Inflammatory macrophage (primary cell): ENCODE measurements at regions not wholly inside any gene's neighbourhood (a gene's known extent, or its start where the extent isn't known, plus 50 kb on each side); places are given as distances from the start of the nearest gene placed in this dataset.

Source experiments
- DNase-seq, 2 donors: peaks; one replicate each; pipeline ENCODE4 v3.0.0-alpha.2; 2020 to 2022

DNA sequence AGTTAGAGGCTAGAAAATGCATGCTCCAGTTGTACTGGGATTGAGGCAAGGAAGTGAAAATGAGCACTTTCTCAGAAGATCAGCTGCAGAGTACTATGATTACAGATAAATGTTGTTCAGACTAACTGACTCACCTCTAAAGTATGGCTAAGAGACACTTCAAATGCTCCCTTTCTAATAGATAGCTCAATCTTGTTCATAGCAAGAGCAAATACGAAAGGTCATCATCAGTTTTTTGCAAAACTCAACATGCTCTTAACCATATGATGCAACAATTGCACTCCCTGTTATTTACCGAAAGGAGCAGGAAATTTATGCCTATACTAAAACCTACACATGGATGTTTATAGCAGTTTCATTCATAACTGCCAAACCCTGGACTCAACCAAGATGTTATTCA lies 838.4 kb upstream of the INTU start:
- DNase-seq = no peak

DNA sequence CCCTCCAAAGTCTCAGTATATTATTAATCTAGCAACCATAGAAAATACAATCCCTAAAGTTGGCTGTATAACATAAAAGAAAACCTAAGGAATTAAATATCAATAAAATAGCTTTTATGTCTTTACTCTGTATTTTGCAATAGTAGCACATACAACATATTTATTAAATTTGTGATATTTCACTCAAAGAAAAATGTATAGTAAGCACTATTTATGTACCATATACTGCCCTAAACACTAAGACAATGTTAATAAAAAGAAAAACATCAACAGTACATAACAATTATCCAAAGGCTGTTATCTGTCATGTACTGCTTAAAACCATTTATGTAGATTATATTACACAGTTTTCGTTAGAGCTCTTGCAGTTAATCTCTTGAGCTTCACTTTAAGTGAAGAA lies 834.5 kb upstream of the INTU start:
- no peak for DNase-seq

- DNase-seq = no peak
These were observed 833.3 kb upstream of the INTU start for GRCh38 chr4:126799416-126799815.

- DNase-seq = no peak
These were observed 832.7 kb upstream of the INTU start for GRCh38 chr4:126799971-126800574.

DNA sequence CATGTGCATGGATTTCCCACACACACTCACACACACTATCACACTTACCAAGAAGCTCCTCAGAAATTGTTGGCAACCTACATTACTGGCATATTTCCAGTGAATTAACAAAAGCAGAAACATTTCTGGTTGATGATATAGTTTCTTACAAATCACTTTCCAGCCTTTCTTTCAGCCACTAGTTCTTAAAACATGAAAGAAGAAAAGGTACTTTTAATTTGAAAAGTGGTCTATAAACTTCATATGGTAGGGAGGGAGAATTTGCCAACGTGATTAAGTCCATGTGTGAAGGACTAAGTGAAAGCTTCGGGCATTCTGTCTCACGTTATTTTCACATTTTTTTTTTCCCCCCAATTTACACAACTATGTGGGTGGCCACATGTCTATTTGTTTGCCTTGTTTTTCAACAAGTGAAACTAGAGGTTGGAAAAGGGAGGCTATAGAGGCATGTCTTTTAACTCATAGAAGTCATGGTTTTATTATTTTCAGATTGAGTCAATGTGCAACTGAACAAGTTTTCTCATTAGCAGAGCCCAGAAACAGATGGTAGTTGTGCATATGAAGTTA lies 832.1 kb upstream of the INTU start:
- no peak for DNase-seq

GRCh38 chr4:126807132-126807531 lies 825.6 kb upstream of the INTU start:
- DNase-seq = no peak

DNA sequence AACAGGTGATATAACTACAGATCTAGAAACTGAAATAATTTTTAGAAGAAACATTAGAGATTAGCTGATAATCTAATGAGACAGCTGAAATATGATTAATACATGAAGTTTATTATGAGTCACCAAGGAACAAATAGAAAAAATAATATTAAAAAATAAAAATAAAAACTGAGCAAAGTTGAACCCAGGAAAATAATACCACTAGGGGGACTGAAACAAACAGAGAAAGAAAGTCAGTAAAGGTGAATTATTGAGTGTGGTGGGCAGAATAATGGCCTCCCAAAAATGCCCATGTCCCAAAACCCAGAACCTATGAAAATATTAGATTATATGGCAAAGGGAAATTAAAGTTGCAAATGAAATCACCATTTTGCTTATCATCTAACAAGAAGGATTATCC lies 820.7 kb upstream of the INTU start:
- DNase-seq = no peak

- no peak for DNase-seq
These were observed 812.1 kb upstream of the INTU start for GRCh38 chr4:126820631-126821030.

GRCh38 chr4:126821152-126821551 lies 811.6 kb upstream of the INTU start:
- no peak for DNase-seq

DNA sequence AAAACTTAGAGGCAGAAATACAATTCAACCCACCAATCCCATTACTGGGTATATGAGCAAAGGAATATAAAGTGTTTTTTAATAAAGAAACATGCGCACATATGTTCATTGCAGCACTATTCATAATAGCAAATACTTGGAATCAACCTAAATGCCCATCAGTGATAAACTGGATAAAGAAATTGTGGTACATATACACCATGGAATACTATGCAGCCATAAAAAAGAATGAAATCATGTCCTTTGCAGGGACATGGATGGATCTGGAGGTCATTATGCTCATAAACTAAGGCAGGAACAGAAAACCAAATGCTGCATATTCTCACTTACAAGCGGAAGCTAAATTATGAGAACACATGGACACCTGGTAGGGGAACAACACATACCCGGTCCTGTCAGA lies 807.7 kb upstream of the INTU start:
- DNase-seq = no peak

- no peak for DNase-seq
These were observed 805.1 kb upstream of the INTU start for GRCh38 chr4:126827669-126828068.

DNA sequence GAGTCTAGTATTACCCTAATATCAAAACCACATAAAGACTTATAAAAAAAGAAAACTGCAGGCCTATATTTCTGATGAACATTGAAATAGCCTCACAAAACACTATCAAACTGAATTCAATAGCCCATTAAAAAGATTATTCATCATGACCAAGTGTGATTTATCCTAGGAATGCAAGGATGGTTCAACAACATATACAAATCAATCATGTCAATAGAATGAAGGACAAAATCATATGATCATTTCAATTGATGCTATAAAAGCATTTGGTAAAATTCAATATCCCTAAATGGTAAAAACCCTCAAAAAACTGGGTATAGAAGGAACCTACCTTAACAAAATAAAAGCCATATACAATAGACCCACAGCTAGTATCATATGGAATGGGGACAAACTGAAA lies 797.9 kb upstream of the INTU start:
- no peak for DNase-seq

DNA sequence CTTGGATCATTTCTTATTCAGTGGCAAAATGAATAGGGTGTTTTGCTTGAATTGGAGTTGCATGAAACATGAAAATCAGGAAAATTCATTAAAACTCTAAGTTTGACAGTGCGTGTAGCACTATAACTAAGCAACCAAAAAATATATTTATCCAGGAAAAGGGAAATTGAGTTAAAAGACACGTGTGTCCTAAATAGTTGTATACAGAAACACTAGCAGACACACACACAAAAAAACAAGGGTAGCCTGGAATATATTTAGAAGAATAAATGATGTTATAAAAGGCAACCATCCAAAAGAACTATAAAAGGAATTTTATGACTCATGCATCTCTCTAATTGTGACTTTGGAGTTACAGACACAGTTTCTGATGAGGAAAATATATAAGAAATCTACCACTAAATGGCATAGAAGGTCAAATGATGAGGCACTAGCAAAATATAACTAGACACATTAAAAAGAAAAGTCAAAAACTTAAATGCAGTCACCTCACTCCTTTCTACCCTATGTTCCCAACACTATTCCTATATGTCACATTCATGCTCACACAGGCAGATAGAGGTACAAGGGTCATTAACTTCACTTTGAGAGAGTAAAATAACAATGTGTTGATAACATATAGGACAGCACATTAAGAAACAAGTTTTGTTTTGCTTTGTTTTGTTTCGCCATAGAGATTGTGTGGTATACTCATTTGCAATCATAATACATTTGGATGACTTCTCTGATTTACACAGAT lies 793.6 kb upstream of the INTU start:
- DNase-seq = no peak

DNA sequence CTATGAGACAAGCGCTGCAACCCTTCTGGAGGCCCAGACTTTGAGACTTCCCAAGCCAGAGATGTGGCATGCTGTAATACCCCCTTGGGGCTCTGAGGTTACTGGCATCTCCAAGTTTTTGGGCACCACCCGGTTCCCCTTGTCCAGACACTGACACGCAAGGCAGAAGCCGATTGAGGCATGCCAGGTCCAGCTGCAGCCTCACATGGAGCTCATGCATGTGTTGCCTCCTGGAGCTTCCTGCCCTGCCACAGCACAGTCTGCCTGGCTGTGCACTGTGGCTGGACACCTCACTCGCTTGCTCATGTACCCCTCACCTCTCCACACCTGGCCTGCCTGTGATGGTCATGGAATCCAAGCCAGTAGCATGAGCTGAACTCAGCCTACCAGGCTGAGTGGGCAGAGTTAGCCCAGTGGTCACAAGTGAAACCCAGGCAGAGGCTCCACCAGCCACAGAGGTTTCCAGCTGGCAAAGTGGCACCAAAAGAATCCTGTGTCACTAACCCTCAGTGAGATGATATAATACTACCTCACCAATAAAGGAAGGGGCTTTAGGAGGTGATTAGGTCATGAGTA lies 789.2 kb upstream of the INTU start:
- DNase-seq = no peak

GRCh38 chr4:126850286-126850685 lies 782.5 kb upstream of the INTU start:
- no peak for DNase-seq

DNA sequence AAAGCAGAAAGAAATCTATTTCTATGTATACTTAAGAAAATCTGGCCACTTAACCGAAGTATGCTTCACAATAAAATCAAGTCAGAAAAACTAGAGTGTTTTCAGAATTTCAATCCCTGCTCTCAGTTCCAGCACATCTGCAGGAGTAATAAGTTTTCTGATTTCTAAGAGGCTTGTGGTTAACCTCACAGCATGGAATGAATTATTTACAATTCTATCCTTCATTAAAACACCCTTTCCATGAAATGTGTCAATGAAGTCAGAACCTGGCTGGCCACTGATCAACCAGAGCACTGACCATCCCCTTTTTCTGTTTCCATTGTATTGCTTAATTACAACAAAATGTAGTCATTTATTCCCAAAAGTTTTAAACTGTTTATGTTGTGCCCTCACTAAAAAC lies 781.4 kb upstream of the INTU start:
- DNase-seq = no peak

- no peak for DNase-seq
These were observed 779.0 kb upstream of the INTU start for GRCh38 chr4:126853715-126854114.

DNA sequence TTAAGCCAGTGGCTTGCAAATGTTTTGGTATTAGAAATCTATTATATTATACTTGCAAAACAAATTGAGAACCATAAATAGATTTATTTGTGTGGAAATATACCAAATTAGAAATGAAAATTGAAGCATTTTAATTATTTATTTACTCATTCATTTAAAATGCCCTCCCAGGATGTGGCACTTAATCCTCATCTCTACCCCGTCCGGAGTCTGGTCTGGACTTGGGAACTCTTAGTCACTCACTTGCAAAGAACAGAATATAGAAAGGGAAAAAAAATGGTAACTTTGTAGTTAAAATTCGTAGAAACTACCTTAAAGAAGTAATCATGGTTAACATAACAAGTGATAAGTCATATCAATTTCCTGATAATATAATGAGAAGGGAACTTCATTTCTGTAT lies 775.9 kb upstream of the INTU start:
- DNase-seq = no peak

GRCh38 chr4:126859314-126859713 lies 773.4 kb upstream of the INTU start:
- DNase-seq = no peak

DNA sequence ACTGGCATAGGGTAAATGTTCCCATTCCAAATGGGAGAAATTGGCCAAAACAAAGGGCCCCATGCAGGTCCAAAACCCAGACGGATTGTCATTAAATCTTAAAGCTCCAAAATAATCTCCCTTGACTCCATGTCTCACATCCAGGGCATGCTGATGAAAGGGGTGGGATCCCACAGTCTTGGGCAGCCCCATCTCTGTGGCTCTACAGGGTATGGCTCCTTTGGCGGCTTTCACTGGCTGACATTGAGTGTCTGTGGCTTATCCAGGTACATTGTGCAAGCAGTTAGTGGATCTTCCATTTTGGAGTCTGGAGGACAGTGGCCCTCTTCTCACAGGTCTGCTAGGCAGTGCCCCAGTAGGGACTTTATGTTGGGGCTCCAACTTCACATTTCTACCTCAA lies 772.9 kb upstream of the INTU start:
- no peak for DNase-seq

- no peak for DNase-seq
These were observed 772.4 kb upstream of the INTU start for GRCh38 chr4:126860308-126860707.

- DNase-seq = no peak
These were observed 762.8 kb upstream of the INTU start for GRCh38 chr4:126869967-126870366.

- no peak for DNase-seq
These were observed 760.9 kb upstream of the INTU start for GRCh38 chr4:126871810-126872209.

GRCh38 chr4:126874533-126874932 lies 758.2 kb upstream of the INTU start:
- DNase-seq = no peak
